ENCODE measurements at regions not wholly inside any gene's neighbourhood (a gene's known extent, or its start where the extent isn't known, plus 50 kb on each side); places are given as distances from the start of the nearest gene placed in this dataset.
"Not testable (repeated sequence)": the region's sequence is repeated elsewhere in the genome, so short reads cannot be mapped to it uniquely, and the experiment has no call there.

DNA sequence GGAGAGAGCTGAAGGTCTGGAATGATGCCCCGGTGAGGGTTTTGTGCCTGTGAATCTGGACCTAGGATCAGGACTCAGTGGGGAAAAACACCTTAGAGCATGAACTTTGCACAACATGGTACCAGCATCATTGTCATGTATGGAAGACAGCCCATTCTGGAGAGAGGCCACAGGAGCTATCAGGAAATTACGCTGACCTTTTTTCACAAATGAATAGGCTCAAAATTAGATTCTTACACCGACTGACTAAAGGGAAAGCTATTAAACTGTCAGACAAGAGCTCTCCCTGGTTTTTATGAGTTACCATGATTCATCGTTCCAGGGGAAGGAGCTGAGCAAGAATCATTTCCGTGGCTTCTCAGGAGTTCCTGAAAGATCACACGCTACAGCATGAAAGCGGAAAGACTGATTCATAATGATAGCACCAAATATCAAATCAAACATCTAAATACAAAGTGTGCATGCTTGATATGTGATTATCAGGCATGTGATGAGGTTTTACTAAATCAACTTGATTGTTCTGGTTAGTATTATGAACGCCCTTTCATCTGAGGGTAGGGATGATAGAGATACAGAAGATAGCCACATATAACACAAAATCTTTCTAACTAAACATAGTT is 224.9 kb upstream of the SMLR1 start:
- WGBS, 2 experiments: 80 to 95% methylated on average over 6 to 8 of the region's 8 CpGs
- Histone ChIP-seq H3K4me1 (ENCODE audit: control insufficient read depth, insufficient read depth, low read length) (no peaks in the 10 kb centered on the region), H3K27me3 (ENCODE audit: control insufficient read depth, insufficient read depth, low read length, poor library complexity, severe bottlenecking) (no peaks in the 10 kb centered on the region), H3K36me3 (ENCODE audit: control insufficient read depth, insufficient read depth, low read length) (no peaks in the 10 kb centered on the region), H3K27ac (ENCODE audit: insufficient read depth, low read depth, low read length, poor library complexity, severe bottlenecking) (no peak overlapping the region), H3K4me3 (ENCODE audit: insufficient read depth, low read depth, low read length) (no peak overlapping the region), H3K9me3 (ENCODE audit: control insufficient read depth, low read length) (no peaks in the 10 kb centered on the region)

GRCh38 chr6:130603391-130603790 is 223.8 kb upstream of the SMLR1 start:
- WGBS, 2 experiments: 94 to 97% methylated on average over 3 of the region's 3 CpGs
- Histone ChIP-seq H3K9me3 (ENCODE audit: control insufficient read depth, low read length) (no peaks in the 10 kb centered on the region), H3K4me1 (ENCODE audit: control insufficient read depth, insufficient read depth, low read length) (no peaks in the 10 kb centered on the region), H3K27ac (ENCODE audit: insufficient read depth, low read depth, low read length, poor library complexity, severe bottlenecking) (no peak overlapping the region), H3K36me3 (ENCODE audit: control insufficient read depth, insufficient read depth, low read length) (no peaks in the 10 kb centered on the region), H3K27me3 (ENCODE audit: control insufficient read depth, insufficient read depth, low read length, poor library complexity, severe bottlenecking) (no peaks in the 10 kb centered on the region), H3K4me3 (ENCODE audit: insufficient read depth, low read depth, low read length) (no peak overlapping the region)

- WGBS, 2 experiments: 88 to 95% methylated on average over 2 of the region's 2 CpGs
- Histone ChIP-seq H3K9me3 (ENCODE audit: control insufficient read depth, low read length) (no peaks in the 10 kb centered on the region), H3K4me1 (ENCODE audit: control insufficient read depth, insufficient read depth, low read length) (no peaks in the 10 kb centered on the region), H3K36me3 (ENCODE audit: control insufficient read depth, insufficient read depth, low read length) (no peaks in the 10 kb centered on the region), H3K27ac (ENCODE audit: insufficient read depth, low read depth, low read length, poor library complexity, severe bottlenecking) (no peak overlapping the region), H3K27me3 (ENCODE audit: control insufficient read depth, insufficient read depth, low read length, poor library complexity, severe bottlenecking) (no peaks in the 10 kb centered on the region), H3K4me3 (ENCODE audit: insufficient read depth, low read depth, low read length) (no peak overlapping the region)
Measured at GRCh38 chr6:130604841-130605399, 222.3 kb upstream of the SMLR1 start.

GRCh38 chr6:130610303-130610702 is 216.9 kb upstream of the SMLR1 start:
- H3K27me3 ChIP-seq (ENCODE audit: control insufficient read depth, insufficient read depth, low read length, poor library complexity, severe bottlenecking): no peaks in the 10 kb centered on the region
- H3K27ac ChIP-seq (ENCODE audit: insufficient read depth, low read depth, low read length, poor library complexity, severe bottlenecking): no peak overlapping the region
- H3K4me1 ChIP-seq (ENCODE audit: control insufficient read depth, insufficient read depth, low read length): no peaks in the 10 kb centered on the region
- H3K4me3 ChIP-seq (ENCODE audit: insufficient read depth, low read depth, low read length): no peak overlapping the region
- H3K9me3 ChIP-seq (ENCODE audit: control insufficient read depth, low read length): no peaks in the 10 kb centered on the region
- H3K36me3 ChIP-seq (ENCODE audit: control insufficient read depth, insufficient read depth, low read length): no peaks in the 10 kb centered on the region
- WGBS, 2 experiments: 89 to 93% methylated on average over 2 of the region's 2 CpGs

DNA sequence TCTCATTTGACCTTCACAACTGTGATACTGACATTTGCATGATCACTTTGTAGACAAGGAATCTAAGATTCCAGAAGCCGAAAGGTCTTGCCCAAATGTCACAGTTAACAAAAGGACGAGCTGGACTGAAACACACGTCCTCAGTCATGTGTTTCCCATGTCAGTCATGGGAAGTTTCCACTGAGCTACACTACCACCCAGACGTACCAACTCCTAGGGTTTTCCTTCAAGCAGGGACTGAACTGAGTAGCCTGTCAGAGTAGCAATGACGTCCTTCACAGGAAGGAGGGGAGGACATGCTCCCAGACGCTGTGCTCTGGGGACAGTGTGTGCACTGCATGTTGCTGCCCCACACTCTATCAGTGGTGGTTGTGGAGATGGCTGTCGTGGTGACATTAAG is 215.8 kb upstream of the SMLR1 start:
- WGBS, 2 experiments: 87 to 91% methylated on average over 7 of the region's 7 CpGs
- no peak overlapping the region for H3K27ac ChIP-seq (ENCODE audit: insufficient read depth, low read depth, low read length, poor library complexity, severe bottlenecking)

GRCh38 chr6:130613176-130613575 is 214.0 kb upstream of the SMLR1 start:
- 95 to 96% methylated on average over 7 of the region's 7 CpGs for WGBS, 2 experiments
- no peaks in the 10 kb centered on the region for H3K27me3 ChIP-seq (ENCODE audit: control insufficient read depth, insufficient read depth, low read length, poor library complexity, severe bottlenecking)
- H3K27ac ChIP-seq (ENCODE audit: insufficient read depth, low read depth, low read length, poor library complexity, severe bottlenecking): no peak overlapping the region
- no peaks in the 10 kb centered on the region for H3K9me3 ChIP-seq (ENCODE audit: control insufficient read depth, low read length)
- no peak overlapping the region for H3K4me3 ChIP-seq (ENCODE audit: insufficient read depth, low read depth, low read length)
- H3K4me1 ChIP-seq (ENCODE audit: control insufficient read depth, insufficient read depth, low read length): no peaks in the 10 kb centered on the region
- H3K36me3 ChIP-seq (ENCODE audit: control insufficient read depth, insufficient read depth, low read length): no peaks in the 10 kb centered on the region

More for the DNA sequence above, 215.8 kb upstream of the SMLR1 start:
- Histone ChIP-seq H3K9me3 (ENCODE audit: control insufficient read depth, low read length) (no peaks in the 10 kb centered on the region), H3K4me1 (ENCODE audit: control insufficient read depth, insufficient read depth, low read length) (no peaks in the 10 kb centered on the region), H3K27me3 (ENCODE audit: control insufficient read depth, insufficient read depth, low read length, poor library complexity, severe bottlenecking) (no peaks in the 10 kb centered on the region), H3K4me3 (ENCODE audit: insufficient read depth, low read depth, low read length) (no peak overlapping the region), H3K36me3 (ENCODE audit: control insufficient read depth, insufficient read depth, low read length) (no peaks in the 10 kb centered on the region)

- whole genome bisulfite sequencing, 2 experiments: 90 to 93% methylated on average over 1 of the region's 1 CpG
Measured at GRCh38 chr6:130615816-130616215, 211.4 kb upstream of the SMLR1 start.

DNA sequence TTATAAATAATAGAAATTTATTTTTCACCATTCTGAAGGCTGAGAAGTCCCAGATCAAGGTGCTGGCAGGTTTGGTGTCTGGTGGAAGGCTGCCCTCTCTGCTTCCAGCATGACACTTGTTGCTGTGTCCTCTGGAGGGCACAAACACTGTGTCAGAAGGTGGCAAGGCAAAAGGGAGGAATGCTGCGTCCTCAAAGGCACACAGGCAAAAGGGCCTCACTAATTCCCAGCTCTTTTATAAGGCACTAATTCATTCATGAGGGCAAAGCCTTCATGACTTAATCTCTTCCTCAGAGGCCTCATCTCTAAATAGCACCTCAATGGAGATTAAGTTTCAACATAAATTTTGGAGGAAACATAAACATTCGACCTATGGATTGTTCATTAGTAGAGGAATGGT is 209.5 kb upstream of the SMLR1 start:
- Histone ChIP-seq H3K27ac (ENCODE audit: insufficient read depth, low read depth, low read length, poor library complexity, severe bottlenecking) (no peak overlapping the region), H3K9me3 (ENCODE audit: control insufficient read depth, low read length) (no peaks in the 10 kb centered on the region), H3K27me3 (ENCODE audit: control insufficient read depth, insufficient read depth, low read length, poor library complexity, severe bottlenecking) (no peaks in the 10 kb centered on the region), H3K4me1 (ENCODE audit: control insufficient read depth, insufficient read depth, low read length) (no peaks in the 10 kb centered on the region), H3K4me3 (ENCODE audit: insufficient read depth, low read depth, low read length) (no peak overlapping the region), H3K36me3 (ENCODE audit: control insufficient read depth, insufficient read depth, low read length) (no peaks in the 10 kb centered on the region)
- WGBS, 2 experiments: 45 to 69% methylated on average over 1 of the region's 2 CpGs

More at GRCh38 chr6:130615816-130616215, 211.4 kb upstream of the SMLR1 start:
- Histone ChIP-seq H3K4me3 (ENCODE audit: insufficient read depth, low read depth, low read length) (no peak overlapping the region), H3K36me3 (ENCODE audit: control insufficient read depth, insufficient read depth, low read length) (no peaks in the 10 kb centered on the region), H3K27ac (ENCODE audit: insufficient read depth, low read depth, low read length, poor library complexity, severe bottlenecking) (no peak overlapping the region), H3K27me3 (ENCODE audit: control insufficient read depth, insufficient read depth, low read length, poor library complexity, severe bottlenecking) (no peaks in the 10 kb centered on the region), H3K4me1 (ENCODE audit: control insufficient read depth, insufficient read depth, low read length) (no peaks in the 10 kb centered on the region), H3K9me3 (ENCODE audit: control insufficient read depth, low read length) (no peaks in the 10 kb centered on the region)

- 91 to 92% methylated on average over 5 of the region's 5 CpGs for WGBS, 2 experiments
Measured at GRCh38 chr6:130618806-130619205, 208.4 kb upstream of the SMLR1 start.

GRCh38 chr6:130620338-130620781 is 206.8 kb upstream of the SMLR1 start:
- H3K27me3 ChIP-seq (ENCODE audit: control insufficient read depth, insufficient read depth, low read length, poor library complexity, severe bottlenecking): no peaks in the 10 kb centered on the region
- H3K36me3 ChIP-seq (ENCODE audit: control insufficient read depth, insufficient read depth, low read length): no peaks in the 10 kb centered on the region
- no peak overlapping the region for H3K27ac ChIP-seq (ENCODE audit: insufficient read depth, low read depth, low read length, poor library complexity, severe bottlenecking)
- H3K4me3 ChIP-seq (ENCODE audit: insufficient read depth, low read depth, low read length): no peak overlapping the region
- H3K9me3 ChIP-seq (ENCODE audit: control insufficient read depth, low read length): no peaks in the 10 kb centered on the region
- 90% methylated on average over 2 of the region's 2 CpGs; no CpG with 5 or more reads in 1 of the 2 experiments for WGBS, 2 experiments
- peaks cover 6% of the 10 kb centered on the region for H3K4me1 ChIP-seq (ENCODE audit: control insufficient read depth, insufficient read depth, low read length)

More at GRCh38 chr6:130618806-130619205, 208.4 kb upstream of the SMLR1 start:
- H3K9me3 ChIP-seq (ENCODE audit: control insufficient read depth, low read length); H3K4me1 ChIP-seq (ENCODE audit: control insufficient read depth, insufficient read depth, low read length); H3K27ac ChIP-seq (ENCODE audit: insufficient read depth, low read depth, low read length, poor library complexity, severe bottlenecking); H3K27me3 ChIP-seq (ENCODE audit: control insufficient read depth, insufficient read depth, low read length, poor library complexity, severe bottlenecking); H3K4me3 ChIP-seq (ENCODE audit: insufficient read depth, low read depth, low read length); H3K36me3 ChIP-seq (ENCODE audit: control insufficient read depth, insufficient read depth, low read length): not testable (repeated sequence)
